Right lobe of liver (tissue), 4 donors: ENCODE measurements at regions not wholly inside any gene's neighbourhood (a gene's known extent, or its start where the extent isn't known, plus 50 kb on each side); places are given as distances from the start of the nearest gene placed in this dataset.

Experiments used
- CTCF ChIP-seq, 4 donors: fragments of 200-600 bp in 3 of 4; fragments of 450-650 bp in 1 of 4; IDR thresholded peaks; one replicate each; pipeline versions ENCODE4 v1.5.1 to v1.8.0; 2016 to 2022; ENCODE audit warnings: antibody characterized with exemption in 4 of 4, mild to moderate bottlenecking in 2 of 4
- POLR2A ChIP-seq: fragments of 450-650 bp; IDR thresholded peaks from one replicate; pipeline ENCODE4 v1.6.1; 2017; ENCODE audit warnings: antibody characterized with exemption, mild to moderate bottlenecking
- donor health status: DM: no; HTN: no; CAD: no.
- donor health status: DM: no; HTN: no; CAD: no.
- donor health status: DM: no; HTN: yes; CAD: no.

- TF ChIP-seq CTCF (IDR thresholded peaks at IDR 0.05) (no peak), POLR2A (no peak)
Measured at GRCh38 chr5:82636591-82636990, 358.4 kb upstream of the RPS23 start.
